Activated naive CD4-positive, alpha-beta T cell (primary cell): ENCODE measurements at regions not wholly inside any gene's neighbourhood (a gene's known extent, or its start where the extent isn't known, plus 50 kb on each side); places are given as distances from the start of the nearest gene placed in this dataset.
"Not testable (repeated sequence)": the region's sequence is repeated elsewhere in the genome, so short reads cannot be mapped to it uniquely, and the experiment has no call there.

Experiments used
- DNase-seq, 4 experiments: peaks; one replicate each; lab custom pipeline; 2025; lab: John Stamatoyannopoulos, UW

GRCh38 chr1:184888505-184888904, 85.8 kb downstream of the NIBAN1 start:
- DNase-seq, result no peak

GRCh38 chr1:184882957-184883815, 91.1 kb downstream of the NIBAN1 start:
- DNase-seq, result no peak

GRCh38 chr1:184881941-184882913, 92.1 kb downstream of the NIBAN1 start:
- no peak for DNase-seq

- no peak for DNase-seq
Observed at GRCh38 chr1:184879876-184880557, 94.3 kb downstream of the NIBAN1 start.

- no peak for DNase-seq
Observed at GRCh38 chr1:184878602-184879001, 95.7 kb downstream of the NIBAN1 start.

GRCh38 chr1:184878002-184878401, 96.3 kb downstream of the NIBAN1 start:
- DNase-seq, result no peak

GRCh38 chr1:184876015-184876414, 98.3 kb downstream of the NIBAN1 start:
- DNase-seq, result not testable (repeated sequence)

- DNase-seq, result no peak
Observed at GRCh38 chr1:184875218-184875617, 99.1 kb downstream of the NIBAN1 start.

GRCh38 chr1:184870319-184870718, 104.0 kb downstream of the NIBAN1 start:
- DNase-seq, result no peak

- DNase-seq, result no peak
Observed at GRCh38 chr1:184867866-184868689, 106.2 kb downstream of the NIBAN1 start.

- DNase-seq, result peak in 1 of 4 experiments; percentile 1
Observed at GRCh38 chr1:184866991-184867788, 107.1 kb downstream of the NIBAN1 start.

- no peak for DNase-seq
Observed at GRCh38 chr1:184866586-184866985, 107.7 kb downstream of the NIBAN1 start.

GRCh38 chr1:184865831-184866230, 108.5 kb downstream of the NIBAN1 start:
- DNase-seq, result no peak

- DNase-seq, result no peak
Observed at GRCh38 chr1:184861755-184862336, 107.2 kb upstream of the EDEM3 start.

GRCh38 chr1:184860985-184861754, 106.5 kb upstream of the EDEM3 start:
- DNase-seq, result no peak

GRCh38 chr1:184860535-184860934, 105.9 kb upstream of the EDEM3 start:
- DNase-seq, result no peak

GRCh38 chr1:184859381-184860105, 104.9 kb upstream of the EDEM3 start:
- no peak for DNase-seq

- DNase-seq, result no peak
Observed at GRCh38 chr1:184858288-184858687, 103.6 kb upstream of the EDEM3 start.
